Stimulated activated CD4-positive, alpha-beta T cell treated with anti-CD3 and anti-CD28 coated beads, Interleukin-2, amount 100 ng/mL, for 24 hours (primary cell): ENCODE measurements at regions not wholly inside any gene's neighbourhood (a gene's known extent, or its start where the extent isn't known, plus 50 kb on each side); places are given as distances from the start of the nearest gene placed in this dataset.

Experiments
- DNase-seq, 2 donors: peaks; one replicate each; pipeline ENCODE4 v3.0.0-alpha.2; 2020

GRCh38 chr18:37778417-37779165 is 213.0 kb upstream of the CELF4 start:
- peak; percentile 36 to 62 for DNase-seq

GRCh38 chr18:37769826-37770225 is 204.2 kb upstream of the CELF4 start:
- DNase-seq: no peak

- no peak for DNase-seq
Measured at GRCh38 chr18:37764541-37765288, 199.1 kb upstream of the CELF4 start.

- DNase-seq: no peak
Measured at GRCh38 chr18:37762076-37762621, 196.6 kb upstream of the CELF4 start.

GRCh38 chr18:37754141-37754540 is 188.5 kb upstream of the CELF4 start:
- no peak for DNase-seq

- no peak for DNase-seq
Measured at GRCh38 chr18:37742436-37742835, 176.8 kb upstream of the CELF4 start.

GRCh38 chr18:37741032-37741623 is 175.5 kb upstream of the CELF4 start:
- DNase-seq: no peak

- no peak for DNase-seq
Measured at GRCh38 chr18:37734406-37734805, 168.8 kb upstream of the CELF4 start.

GRCh38 chr18:37729716-37730115 is 164.1 kb upstream of the CELF4 start:
- DNase-seq: no peak

GRCh38 chr18:37724206-37724605 is 158.6 kb upstream of the CELF4 start:
- no peak for DNase-seq

GRCh38 chr18:37721544-37722522 is 156.2 kb upstream of the CELF4 start:
- no peak for DNase-seq

GRCh38 chr18:37720663-37721062 is 155.1 kb upstream of the CELF4 start:
- DNase-seq: no peak

GRCh38 chr18:37717656-37718055 is 152.1 kb upstream of the CELF4 start:
- no peak for DNase-seq

GRCh38 chr18:37717098-37717497 is 151.5 kb upstream of the CELF4 start:
- DNase-seq: no peak

- no peak for DNase-seq
Measured at GRCh38 chr18:37716106-37716735, 150.6 kb upstream of the CELF4 start.

- no peak for DNase-seq
Measured at GRCh38 chr18:37714691-37715090, 149.1 kb upstream of the CELF4 start.

GRCh38 chr18:37712776-37713175 is 147.2 kb upstream of the CELF4 start:
- DNase-seq: no peak

GRCh38 chr18:37711766-37712505 is 146.3 kb upstream of the CELF4 start:
- no peak for DNase-seq

- no peak for DNase-seq
Measured at GRCh38 chr18:37710726-37711125, 145.1 kb upstream of the CELF4 start.

- DNase-seq: no peak
Measured at GRCh38 chr18:37709740-37710139, 144.1 kb upstream of the CELF4 start.

GRCh38 chr18:37705016-37705415 is 139.4 kb upstream of the CELF4 start:
- no peak for DNase-seq
